B cell (primary cell): ENCODE measurements at regions not wholly inside any gene's neighbourhood (a gene's known extent, or its start where the extent isn't known, plus 50 kb on each side); places are given as distances from the start of the nearest gene placed in this dataset.

Experiments
- ATAC-seq: fragments of 200-7000 bp; cut with Tn5 transposase; one replicate; pipeline ENCODE4 v1.10.0; 2021; ENCODE audit warnings: low read depth, mild to moderate bottlenecking, moderate number of reproducible peaks, moderate library complexity
- CTCF ChIA-PET: fragments of 350-600 bp; sonication (Branson Sonifier 250); formaldehyde crosslinking; loops from one replicate; lab custom pipeline; 2021; ENCODE audit warnings: antibody characterized with exemption, inconsistent platforms; lab: Charles Lee
- POLR2A ChIA-PET: fragments of 350-600 bp; sonication (Branson Sonifier 250); formaldehyde crosslinking; loops from one replicate; lab custom pipeline; 2021; ENCODE audit warnings: antibody characterized with exemption; lab: Charles Lee
- DNase-seq: peaks from one replicate; pipeline ENCODE4 v3.0.0; 2013
- H2AFZ ChIP-seq: 2 replicates; pipeline ENCODE4 v1.6.1; 2012; ENCODE audit warnings: mild to moderate bottlenecking, low read depth, low read length; ENCODE audit not compliant: insufficient read depth, poor library complexity, severe bottlenecking
- H3K27ac ChIP-seq, 2 donors: 1 replicate in 1 of 2; 2 replicates in 1 of 2; pipeline ENCODE4 v1.5.1; 2012 to 2013; ENCODE audit warnings: low read length in 2 of 2, mild to moderate bottlenecking in 2 of 2, moderate library complexity in 1 of 2
- H3K27me3 ChIP-seq, 4 experiments: fragments of 200-600 bp in 1 of 4; sonication (generic) in 1 of 4; replicated peaks in 1 of 4; 1 replicate in 2 of 4; 2 replicates in 2 of 4; pipeline versions ENCODE4 v1.6.1 to v1.7.0; 2013 to 2016; ENCODE audit warnings: low read length in 3 of 4, mild to moderate bottlenecking in 2 of 4, mixed read lengths in 1 of 4, moderate library complexity in 1 of 4; ENCODE audit not compliant: insufficient read depth in 4 of 4, control insufficient read depth in 3 of 4; ENCODE audit errors: control extremely low read depth in 1 of 4
- H3K36me3 ChIP-seq, 2 experiments: replicated peaks in 1 of 2; 1 replicate in 1 of 2; 2 replicates in 1 of 2; pipeline versions ENCODE4 v1.6.1 to v1.7.1; 2013; ENCODE audit warnings: low read length in 1 of 2; ENCODE audit not compliant: insufficient read depth in 2 of 2, control insufficient read depth in 1 of 2; ENCODE audit errors: control extremely low read depth in 1 of 2, extremely low read depth in 1 of 2
- H3K4me1 ChIP-seq, 2 donors: fragments of 200-600 bp in 1 of 2; sonication (generic) in 1 of 2; 1 replicate in 1 of 2; 2 replicates in 1 of 2; pipeline versions ENCODE4 v1.5.1 to v1.6.1; 2013 to 2017; ENCODE audit warnings: low read length in 2 of 2; ENCODE audit not compliant: control insufficient read depth in 2 of 2, insufficient read depth in 2 of 2
- H3K4me2 ChIP-seq: replicated peaks from 2 replicates; pipeline ENCODE3; 2012; ENCODE audit warnings: mild to moderate bottlenecking, low read depth, low read length; ENCODE audit not compliant: poor library complexity, severe bottlenecking
- H3K4me3 ChIP-seq, 5 experiments: fragments of 200-600 bp in 1 of 5; sonication (generic) in 1 of 5; 1 replicate in 3 of 5; 2 replicates in 2 of 5; pipeline versions ENCODE4 v1.5.1 to v1.7.0; 2011 to 2016; ENCODE audit warnings: low read length in 4 of 5, mild to moderate bottlenecking in 4 of 5, low read depth in 2 of 5, control low read depth in 1 of 5, moderate library complexity in 1 of 5; ENCODE audit not compliant: insufficient read depth in 1 of 5; ENCODE audit errors: control extremely low read depth in 1 of 5, extremely low read depth in 1 of 5
- H3K79me2 ChIP-seq: fragments of 200-600 bp; sonication (generic); one replicate; pipeline ENCODE4 v1.6.0; 2016; ENCODE audit warnings: low read length; ENCODE audit not compliant: control insufficient read depth, insufficient read depth
- H3K9ac ChIP-seq: fragments of 200-600 bp; sonication (generic); 2 replicates; pipeline ENCODE4 v1.6.1; 2017; ENCODE audit warnings: mild to moderate bottlenecking, low read length, moderate library complexity
- H3K9me3 ChIP-seq, 3 donors: one replicate each; pipeline versions ENCODE4 v1.6.1 to v1.7.1; 2013; ENCODE audit warnings: low read length in 2 of 3; ENCODE audit not compliant: control insufficient read depth in 2 of 3, insufficient read depth in 1 of 3; ENCODE audit errors: control extremely low read depth in 1 of 3
- H4K20me1 ChIP-seq: 2 replicates; pipeline ENCODE4 v1.6.0; 2012; ENCODE audit warnings: mild to moderate bottlenecking, low read length; ENCODE audit not compliant: insufficient read depth, control insufficient read depth, poor library complexity, severe bottlenecking
- H3K27ac Mint-ChIP-seq: one replicate; pipeline ENCODE4 v1.8.0; 2021; ENCODE audit warnings: mixed read lengths
- H3K27me3 Mint-ChIP-seq: one replicate; pipeline ENCODE4 v1.8.0; 2021; ENCODE audit warnings: mixed read lengths
- H3K4me1 Mint-ChIP-seq: one replicate; pipeline ENCODE4 v1.8.0; 2021; ENCODE audit warnings: mixed read lengths
- H3K4me3 Mint-ChIP-seq: one replicate; pipeline ENCODE4 v1.8.0; 2021; ENCODE audit warnings: mixed read lengths
- H3K9me3 Mint-ChIP-seq: one replicate; pipeline ENCODE4 v1.8.0; 2022; ENCODE audit warnings: mixed read lengths; ENCODE audit not compliant: insufficient read depth
- EZH2 ChIP-seq: IDR thresholded peaks from 2 replicates; pipeline ENCODE4 v1.6.1; 2012; ENCODE audit warnings: borderline replicate concordance, low read depth, mild to moderate bottlenecking, moderate library complexity, low read length; ENCODE audit not compliant: insufficient read depth, poor library complexity, severe bottlenecking
- WGBS: methylation state at CpG from one replicate; pipeline ENCODE4 v1.1.5; 2013; ENCODE audit warnings: missing lambda C conversion rate; ENCODE audit not compliant: insufficient coverage; 5-methylcytosine and 5-hydroxymethylcytosine counted together
- intact Hi-C: fragments of 100-400 bp; cut with micrococcal nuclease; formaldehyde crosslinking; loops from one replicate; pipeline ENCODE4 v1.10.0; 2022
- TF ChIP-seq, protein P1 (sequence below): fragments of 200-600 bp; IDR thresholded peaks from one replicate; pipeline ENCODE4 v1.8.0; 2022; ENCODE audit warnings: antibody characterized with exemption, mild to moderate bottlenecking

DNA sequence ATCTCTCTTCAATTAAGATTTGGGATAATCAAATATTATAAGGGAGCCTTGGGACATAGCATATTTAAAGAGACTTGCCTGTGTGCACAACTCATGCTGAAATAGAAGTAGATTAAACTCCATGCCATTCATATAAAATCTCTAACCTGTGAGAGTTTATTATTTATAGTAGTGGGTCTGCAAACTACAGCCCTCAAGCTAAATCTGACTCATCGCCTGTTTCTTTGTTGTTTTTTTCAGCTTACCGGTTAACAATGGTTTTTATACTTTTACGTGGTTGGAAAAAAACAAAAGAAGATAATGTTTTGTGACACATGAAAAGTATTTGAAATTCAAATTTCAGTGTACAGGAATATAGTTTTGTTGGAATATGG lies 61.9 kb upstream of the GHR start:
- no peaks in the 10 kb centered on the region for H3K36me3 ChIP-seq
- H3K9me3 Mint-ChIP-seq: peaks cover 4% of the 10 kb centered on the region
- no peak overlapping the region for H3K4me3 ChIP-seq
- ChIA-PET POLR2A (no interaction called here), CTCF (no interaction called here)
- ATAC-seq (no peak), DNase-seq (no peak)
- no peaks in the 10 kb centered on the region for H3K27me3 Mint-ChIP-seq
- H3K4me3 Mint-ChIP-seq: no peak overlapping the region
- H3K4me2 ChIP-seq: no peak overlapping the region
- no peaks in the 10 kb centered on the region for H3K79me2 ChIP-seq
- no peak overlapping the region for H2AFZ ChIP-seq
- no peak overlapping the region for H3K27ac Mint-ChIP-seq
- H3K27me3 ChIP-seq: no peaks in the 10 kb centered on the region
- no peak for TF ChIP-seq EZH2
- TF ChIP-seq, protein P1, sequence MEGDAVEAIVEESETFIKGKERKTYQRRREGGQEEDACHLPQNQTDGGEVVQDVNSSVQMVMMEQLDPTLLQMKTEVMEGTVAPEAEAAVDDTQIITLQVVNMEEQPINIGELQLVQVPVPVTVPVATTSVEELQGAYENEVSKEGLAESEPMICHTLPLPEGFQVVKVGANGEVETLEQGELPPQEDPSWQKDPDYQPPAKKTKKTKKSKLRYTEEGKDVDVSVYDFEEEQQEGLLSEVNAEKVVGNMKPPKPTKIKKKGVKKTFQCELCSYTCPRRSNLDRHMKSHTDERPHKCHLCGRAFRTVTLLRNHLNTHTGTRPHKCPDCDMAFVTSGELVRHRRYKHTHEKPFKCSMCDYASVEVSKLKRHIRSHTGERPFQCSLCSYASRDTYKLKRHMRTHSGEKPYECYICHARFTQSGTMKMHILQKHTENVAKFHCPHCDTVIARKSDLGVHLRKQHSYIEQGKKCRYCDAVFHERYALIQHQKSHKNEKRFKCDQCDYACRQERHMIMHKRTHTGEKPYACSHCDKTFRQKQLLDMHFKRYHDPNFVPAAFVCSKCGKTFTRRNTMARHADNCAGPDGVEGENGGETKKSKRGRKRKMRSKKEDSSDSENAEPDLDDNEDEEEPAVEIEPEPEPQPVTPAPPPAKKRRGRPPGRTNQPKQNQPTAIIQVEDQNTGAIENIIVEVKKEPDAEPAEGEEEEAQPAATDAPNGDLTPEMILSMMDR: no peak
- intact Hi-C loops: no loop called here
- H3K4me1 ChIP-seq: no peaks in the 10 kb centered on the region
- WGBS: 80% methylated on average over 1 of the region's 3 CpGs
- no peaks in the 10 kb centered on the region for H4K20me1 ChIP-seq
- no peak overlapping the region for H3K9ac ChIP-seq
- no peaks in the 10 kb centered on the region for H3K9me3 ChIP-seq
- no peaks in the 10 kb centered on the region for H3K4me1 Mint-ChIP-seq
- H3K27ac ChIP-seq: no peak overlapping the region

DNA sequence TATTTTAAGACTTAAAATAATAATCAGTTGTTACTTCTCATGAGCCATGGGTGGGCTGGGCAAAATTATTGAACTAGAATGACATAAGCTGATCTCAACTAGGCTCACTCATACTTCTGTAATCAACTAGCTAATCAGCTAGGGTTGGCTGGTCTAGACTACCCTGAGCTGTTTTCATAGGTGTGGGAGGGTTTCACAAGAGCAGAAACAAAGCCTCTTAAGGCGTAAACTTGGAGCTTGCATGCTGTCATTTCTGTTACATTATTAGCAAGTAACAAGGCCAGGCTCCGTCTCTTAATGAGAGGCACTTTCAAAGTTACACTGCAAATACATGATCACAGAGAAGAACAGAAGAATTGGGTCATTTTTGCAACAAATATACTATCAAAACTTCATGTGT lies 57.2 kb upstream of the GHR start:
- H3K27ac Mint-ChIP-seq: no peak overlapping the region
- Histone ChIP-seq H3K9me3 (no peaks in the 10 kb centered on the region), H3K4me3 (no peak overlapping the region), H3K27me3 (no peaks in the 10 kb centered on the region), H3K79me2 (no peaks in the 10 kb centered on the region), H4K20me1 (no peaks in the 10 kb centered on the region), H3K27ac (no peak overlapping the region), H2AFZ (no peak overlapping the region), H3K4me1 (no peaks in the 10 kb centered on the region), H3K4me2 (no peak overlapping the region), H3K36me3 (no peaks in the 10 kb centered on the region), H3K9ac (no peak overlapping the region)
- DNase-seq (no peak), ATAC-seq (no peak)
- ChIA-PET POLR2A (no interaction called here), CTCF (no interaction called here)
- intact Hi-C loops: no loop called here
- TF ChIP-seq EZH2: no peak
- TF ChIP-seq, protein P1: no peak
- H3K27me3 Mint-ChIP-seq: no peaks in the 10 kb centered on the region
- H3K4me3 Mint-ChIP-seq: no peak overlapping the region
- H3K9me3 Mint-ChIP-seq: no peaks in the 10 kb centered on the region
- whole genome bisulfite sequencing: no CpG with 5 or more reads among the region's 2 CpGs
- H3K4me1 Mint-ChIP-seq: no peaks in the 10 kb centered on the region
